ENCODE measurements at regions not wholly inside any gene's neighbourhood (a gene's known extent, or its start where the extent isn't known, plus 50 kb on each side); places are given as distances from the start of the nearest gene placed in this dataset.

- TF ChIP-seq CTCF (IDR thresholded peaks at IDR 0.05) = no peak
- no peaks in the 10 kb centered on the region for H3K4me1 ChIP-seq
- no peak overlapping the region for H3K4me3 ChIP-seq
- peaks cover 0 to 3% of the 10 kb centered on the region in 2 donors for H3K27me3 ChIP-seq
- H3K36me3 ChIP-seq = no peaks in the 10 kb centered on the region
- no peak for DNase-seq (ENCODE audit: low spot score)
- H3K27ac ChIP-seq = no peak overlapping the region
- no peaks in the 10 kb centered on the region for H3K9me3 ChIP-seq
Observed at GRCh38 chr2:176461098-176461808, 192.0 kb downstream of the MTX2 start.

- no peak overlapping the region for H3K4me3 ChIP-seq
- no peaks in the 10 kb centered on the region for H3K4me1 ChIP-seq
- H3K27me3 ChIP-seq = peaks cover 0 to 3% of the 10 kb centered on the region in 2 donors
- no peak overlapping the region for H3K27ac ChIP-seq
- TF ChIP-seq CTCF (IDR thresholded peaks at IDR 0.05) = no peak
- DNase-seq (ENCODE audit: low spot score) = no peak
- no peaks in the 10 kb centered on the region for H3K9me3 ChIP-seq
- H3K36me3 ChIP-seq = no peaks in the 10 kb centered on the region
Observed at GRCh38 chr2:176461809-176462670, 192.8 kb downstream of the MTX2 start.

GRCh38 chr2:176463546-176463945 is 194.3 kb downstream of the MTX2 start:
- no peak for TF ChIP-seq CTCF (IDR thresholded peaks at IDR 0.05)
- H3K9me3 ChIP-seq = no peaks in the 10 kb centered on the region
- H3K27ac ChIP-seq = no peak overlapping the region
- H3K4me3 ChIP-seq = no peak overlapping the region
- H3K36me3 ChIP-seq = no peaks in the 10 kb centered on the region
- no peaks in the 10 kb centered on the region for H3K27me3 ChIP-seq
- H3K4me1 ChIP-seq = no peaks in the 10 kb centered on the region
- DNase-seq (ENCODE audit: low spot score) = no peak

GRCh38 chr2:176464886-176465564 is 195.8 kb downstream of the MTX2 start:
- Histone ChIP-seq H3K36me3 (no peaks in the 10 kb centered on the region), H3K4me1 (no peaks in the 10 kb centered on the region), H3K9me3 (no peaks in the 10 kb centered on the region), H3K4me3 (no peak overlapping the region), H3K27ac (no peak overlapping the region), H3K27me3 (no peaks in the 10 kb centered on the region)
- no peak for TF ChIP-seq CTCF (IDR thresholded peaks at IDR 0.05)
- DNase-seq (ENCODE audit: low spot score) = no peak

GRCh38 chr2:176466918-176467452 is 197.7 kb downstream of the MTX2 start:
- no peaks in the 10 kb centered on the region for H3K4me1 ChIP-seq
- H3K36me3 ChIP-seq = no peaks in the 10 kb centered on the region
- no peak for DNase-seq (ENCODE audit: low spot score)
- no peak for TF ChIP-seq CTCF (IDR thresholded peaks at IDR 0.05)
- H3K9me3 ChIP-seq = no peaks in the 10 kb centered on the region
- no peak overlapping the region for H3K27ac ChIP-seq
- H3K27me3 ChIP-seq = no peaks in the 10 kb centered on the region
- H3K4me3 ChIP-seq = no peak overlapping the region
